GM21786 (cell line): ENCODE measurements at regions not wholly inside any gene's neighbourhood (a gene's known extent, or its start where the extent isn't known, plus 50 kb on each side); places are given as distances from the start of the nearest gene placed in this dataset.

Experiments
- ATAC-seq: cut with Tn5 transposase; IDR thresholded peaks from one replicate; pipeline ENCODE4 v1.9.1; 2021; ENCODE audit not compliant: unreplicated experiment

- no peak for ATAC-seq
These were observed 883.4 kb upstream of the CDH2 start for GRCh38 chr18:29060349-29060748.

- ATAC-seq, result no peak
These were observed 880.8 kb upstream of the CDH2 start for GRCh38 chr18:29057703-29058102.

GRCh38 chr18:29056800-29057199 is 879.9 kb upstream of the CDH2 start:
- ATAC-seq, result no peak

GRCh38 chr18:29041976-29042375 is 865.0 kb upstream of the CDH2 start:
- no peak for ATAC-seq

- ATAC-seq, result no peak
These were observed 857.4 kb upstream of the CDH2 start for GRCh38 chr18:29034113-29034856.

- ATAC-seq, result no peak
These were observed 851.6 kb upstream of the CDH2 start for GRCh38 chr18:29028560-29028959.

GRCh38 chr18:29018976-29019375 is 842.0 kb upstream of the CDH2 start:
- no peak for ATAC-seq

- ATAC-seq, result no peak
These were observed 836.0 kb upstream of the CDH2 start for GRCh38 chr18:29012883-29013465.

GRCh38 chr18:29012364-29012763 is 835.4 kb upstream of the CDH2 start:
- no peak for ATAC-seq

GRCh38 chr18:29009250-29009803 is 832.4 kb upstream of the CDH2 start:
- no peak for ATAC-seq

GRCh38 chr18:29008809-29009208 is 831.9 kb upstream of the CDH2 start:
- no peak for ATAC-seq

GRCh38 chr18:29007986-29008654 is 831.2 kb upstream of the CDH2 start:
- no peak for ATAC-seq

- no peak for ATAC-seq
These were observed 828.0 kb upstream of the CDH2 start for GRCh38 chr18:29004921-29005320.

- no peak for ATAC-seq
These were observed 826.3 kb upstream of the CDH2 start for GRCh38 chr18:29003194-29003593.

GRCh38 chr18:29002747-29003146 is 825.8 kb upstream of the CDH2 start:
- no peak for ATAC-seq

GRCh38 chr18:28999726-29000125 is 822.8 kb upstream of the CDH2 start:
- no peak for ATAC-seq

- no peak for ATAC-seq
These were observed 818.4 kb upstream of the CDH2 start for GRCh38 chr18:28995319-28995718.

GRCh38 chr18:28984731-28985130 is 807.8 kb upstream of the CDH2 start:
- ATAC-seq, result no peak

GRCh38 chr18:28974504-28974903 is 797.6 kb upstream of the CDH2 start:
- ATAC-seq, result no peak

GRCh38 chr18:28973324-28973723 is 796.4 kb upstream of the CDH2 start:
- ATAC-seq, result no peak

GRCh38 chr18:28972333-28972907 is 795.5 kb upstream of the CDH2 start:
- no peak for ATAC-seq

- no peak for ATAC-seq
These were observed 786.6 kb upstream of the CDH2 start for GRCh38 chr18:28963481-28963880.
